GM11168 (cell line): ENCODE measurements at regions not wholly inside any gene's neighbourhood (a gene's known extent, or its start where the extent isn't known, plus 50 kb on each side); places are given as distances from the start of the nearest gene placed in this dataset.
"Not testable (repeated sequence)": the region's sequence is repeated elsewhere in the genome, so short reads cannot be mapped to it uniquely, and the experiment has no call there.

ENCODE experiments used
- in situ Hi-C: fragments of 300-500 bp; cut with MboI; formaldehyde crosslinking; loops from one replicate; pipeline ENCODE4 v1.12.0; 2022; ENCODE audit warnings: low sequenced_read_pairs; ENCODE audit not compliant: unreplicated experiment

- in situ Hi-C loops, result no loop called here
Measured at GRCh38 chr2:146982393-146982846, 862.4 kb upstream of the ACVR2A start.

- in situ Hi-C loops, result no loop called here
Measured at GRCh38 chr2:146981921-146982320, 862.9 kb upstream of the ACVR2A start.

GRCh38 chr2:146979746-146980145 lies 865.1 kb upstream of the ACVR2A start:
- in situ Hi-C loops, result no loop called here

- in situ Hi-C loops, result no loop called here
Measured at GRCh38 chr2:146978577-146979555, 866.0 kb upstream of the ACVR2A start.

- in situ Hi-C loops, result not testable (repeated sequence)
Measured at GRCh38 chr2:146970981-146971380, 873.8 kb upstream of the ACVR2A start.

GRCh38 chr2:146969703-146970102 lies 875.1 kb upstream of the ACVR2A start:
- in situ Hi-C loops, result not testable (repeated sequence)

- in situ Hi-C loops, result no loop called here
Measured at GRCh38 chr2:146964494-146964893, 880.3 kb upstream of the ACVR2A start.

- in situ Hi-C loops, result no loop called here
Measured at GRCh38 chr2:146954544-146954943, 890.3 kb upstream of the ACVR2A start.

GRCh38 chr2:146952696-146953095 lies 892.1 kb upstream of the ACVR2A start:
- in situ Hi-C loops, result no loop called here

- in situ Hi-C loops, result no loop called here
Measured at GRCh38 chr2:146950911-146951310, 893.9 kb upstream of the ACVR2A start.

GRCh38 chr2:146950361-146950760 lies 894.5 kb upstream of the ACVR2A start:
- in situ Hi-C loops, result no loop called here

- in situ Hi-C loops, result no loop called here
Measured at GRCh38 chr2:146949400-146949799, 895.4 kb upstream of the ACVR2A start.

GRCh38 chr2:146944601-146945000 lies 900.2 kb upstream of the ACVR2A start:
- in situ Hi-C loops, result no loop called here

- in situ Hi-C loops, result no loop called here
Measured at GRCh38 chr2:146939991-146940685, 904.7 kb upstream of the ACVR2A start.

- in situ Hi-C loops, result no loop called here
Measured at GRCh38 chr2:146934921-146935320, 909.9 kb upstream of the ACVR2A start.

- in situ Hi-C loops, result no loop called here
Measured at GRCh38 chr2:146931109-146931508, 913.7 kb upstream of the ACVR2A start.

- in situ Hi-C loops, result no loop called here
Measured at GRCh38 chr2:146927080-146927711, 917.6 kb upstream of the ACVR2A start.

GRCh38 chr2:146918280-146918679 lies 926.5 kb upstream of the ACVR2A start:
- in situ Hi-C loops, result no loop called here

GRCh38 chr2:146917431-146918042 lies 927.3 kb upstream of the ACVR2A start:
- in situ Hi-C loops, result no loop called here

GRCh38 chr2:146916914-146917313 lies 927.9 kb upstream of the ACVR2A start:
- in situ Hi-C loops, result no loop called here
